ENCODE measurements at regions not wholly inside any gene's neighbourhood (a gene's known extent, or its start where the extent isn't known, plus 50 kb on each side); places are given as distances from the start of the nearest gene placed in this dataset.

- no peaks in the 10 kb centered on the region for H3K36me3 Mint-ChIP-seq (ENCODE audit: low read depth)
- ChIA-PET CTCF (no interaction called here), POLR2A (no interaction called here)
- ATAC-seq (no peak), DNase-seq (no peak)
- H3K4me3 Mint-ChIP-seq: no peak overlapping the region
- no peaks in the 10 kb centered on the region for H3K9me3 Mint-ChIP-seq (ENCODE audit: insufficient read depth)
- H3K27me3 Mint-ChIP-seq (ENCODE audit: low read depth): no peaks in the 10 kb centered on the region
- no peak overlapping the region for H3K27ac Mint-ChIP-seq
- no peaks in the 10 kb centered on the region for H3K4me1 Mint-ChIP-seq (ENCODE audit: low read depth)
Measured at GRCh38 chr12:93173178-93173957, 204.4 kb upstream of the NUDT4 start.

DNA sequence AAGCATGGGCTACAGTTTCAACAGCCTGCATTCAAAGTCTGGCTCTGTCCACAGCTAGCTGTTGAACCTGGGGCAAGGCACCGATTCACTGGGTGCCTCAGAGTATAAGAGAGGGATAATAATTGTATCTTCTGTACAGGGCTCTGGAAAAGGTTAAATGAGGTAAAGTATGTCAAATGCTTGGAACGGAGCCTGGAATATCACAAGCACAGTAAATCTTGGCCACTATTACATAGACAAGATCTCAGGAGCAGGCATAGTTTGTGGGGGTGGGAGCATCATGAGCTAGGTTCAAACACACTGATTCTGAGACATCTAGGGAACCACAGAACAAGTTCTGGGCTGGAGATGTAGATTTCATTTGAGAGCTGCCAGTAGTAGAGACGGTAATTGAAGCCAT, 203.7 kb upstream of the NUDT4 start:
- ChIA-PET CTCF (no interaction called here), POLR2A (no interaction called here)
- Mint-ChIP-seq H3K4me1 (ENCODE audit: low read depth) (no peaks in the 10 kb centered on the region), H3K4me3 (no peak overlapping the region), H3K27ac (no peak overlapping the region), H3K36me3 (ENCODE audit: low read depth) (no peaks in the 10 kb centered on the region), H3K27me3 (ENCODE audit: low read depth) (no peaks in the 10 kb centered on the region), H3K9me3 (ENCODE audit: insufficient read depth) (no peaks in the 10 kb centered on the region)
- DNase-seq: no peak
- no peak for ATAC-seq

GRCh38 chr12:93174473-93174872, 203.3 kb upstream of the NUDT4 start:
- H3K36me3 Mint-ChIP-seq (ENCODE audit: low read depth): no peaks in the 10 kb centered on the region
- DNase-seq (no peak), ATAC-seq (no peak)
- ChIA-PET CTCF (no interaction called here), POLR2A (no interaction called here)
- H3K27ac Mint-ChIP-seq: no peak overlapping the region
- H3K4me3 Mint-ChIP-seq: no peak overlapping the region
- no peaks in the 10 kb centered on the region for H3K4me1 Mint-ChIP-seq (ENCODE audit: low read depth)
- H3K9me3 Mint-ChIP-seq (ENCODE audit: insufficient read depth): no peaks in the 10 kb centered on the region
- H3K27me3 Mint-ChIP-seq (ENCODE audit: low read depth): no peaks in the 10 kb centered on the region

DNA sequence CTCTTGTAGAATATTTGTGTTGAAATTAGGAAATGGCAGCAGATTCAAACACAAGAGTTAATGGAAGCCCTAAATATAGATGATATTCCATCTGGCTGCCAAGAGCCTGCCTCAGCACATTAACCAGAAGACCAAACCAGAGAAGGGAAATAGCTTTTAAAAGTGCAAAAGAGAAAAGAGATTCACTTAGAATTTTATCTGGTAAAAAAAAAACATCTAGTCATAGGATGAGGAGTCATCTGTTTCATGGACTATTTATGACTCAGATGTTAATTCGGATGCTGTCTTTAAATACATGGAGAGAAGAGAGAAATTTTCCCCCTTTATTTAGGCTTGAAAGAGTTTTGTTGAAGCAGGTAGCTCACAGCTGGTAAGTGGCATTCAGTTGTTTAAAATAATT, 201.6 kb upstream of the NUDT4 start:
- no peak overlapping the region for H3K27ac Mint-ChIP-seq
- H3K9me3 Mint-ChIP-seq (ENCODE audit: insufficient read depth): no peaks in the 10 kb centered on the region
- ChIA-PET POLR2A (interaction anchor here (0.6 kb wide), 1 partner anchor 1537 kb away, joined by 3 read pairs; no protein-coding TSS in a partner anchor), CTCF (no interaction called here)
- H3K27me3 Mint-ChIP-seq (ENCODE audit: low read depth): no peaks in the 10 kb centered on the region
- DNase-seq: no peak
- no peaks in the 10 kb centered on the region for H3K36me3 Mint-ChIP-seq (ENCODE audit: low read depth)
- no peak overlapping the region for H3K4me3 Mint-ChIP-seq
- no peaks in the 10 kb centered on the region for H3K4me1 Mint-ChIP-seq (ENCODE audit: low read depth)
- ATAC-seq: no peak

- no peak overlapping the region for H3K4me3 Mint-ChIP-seq
- CTCF ChIA-PET: no interaction called here
- no peaks in the 10 kb centered on the region for H3K4me1 Mint-ChIP-seq (ENCODE audit: low read depth)
- no peak for DNase-seq
- ATAC-seq: no peak
- POLR2A ChIA-PET: interaction anchor here (0.6 kb wide), 1 partner anchor 1538 kb away, joined by 3 read pairs; no protein-coding TSS in a partner anchor
- no peaks in the 10 kb centered on the region for H3K27me3 Mint-ChIP-seq (ENCODE audit: low read depth)
- no peaks in the 10 kb centered on the region for H3K36me3 Mint-ChIP-seq (ENCODE audit: low read depth)
- no peak overlapping the region for H3K27ac Mint-ChIP-seq
- H3K9me3 Mint-ChIP-seq (ENCODE audit: insufficient read depth): no peaks in the 10 kb centered on the region
Measured at GRCh38 chr12:93176610-93177126, 201.1 kb upstream of the NUDT4 start.

DNA sequence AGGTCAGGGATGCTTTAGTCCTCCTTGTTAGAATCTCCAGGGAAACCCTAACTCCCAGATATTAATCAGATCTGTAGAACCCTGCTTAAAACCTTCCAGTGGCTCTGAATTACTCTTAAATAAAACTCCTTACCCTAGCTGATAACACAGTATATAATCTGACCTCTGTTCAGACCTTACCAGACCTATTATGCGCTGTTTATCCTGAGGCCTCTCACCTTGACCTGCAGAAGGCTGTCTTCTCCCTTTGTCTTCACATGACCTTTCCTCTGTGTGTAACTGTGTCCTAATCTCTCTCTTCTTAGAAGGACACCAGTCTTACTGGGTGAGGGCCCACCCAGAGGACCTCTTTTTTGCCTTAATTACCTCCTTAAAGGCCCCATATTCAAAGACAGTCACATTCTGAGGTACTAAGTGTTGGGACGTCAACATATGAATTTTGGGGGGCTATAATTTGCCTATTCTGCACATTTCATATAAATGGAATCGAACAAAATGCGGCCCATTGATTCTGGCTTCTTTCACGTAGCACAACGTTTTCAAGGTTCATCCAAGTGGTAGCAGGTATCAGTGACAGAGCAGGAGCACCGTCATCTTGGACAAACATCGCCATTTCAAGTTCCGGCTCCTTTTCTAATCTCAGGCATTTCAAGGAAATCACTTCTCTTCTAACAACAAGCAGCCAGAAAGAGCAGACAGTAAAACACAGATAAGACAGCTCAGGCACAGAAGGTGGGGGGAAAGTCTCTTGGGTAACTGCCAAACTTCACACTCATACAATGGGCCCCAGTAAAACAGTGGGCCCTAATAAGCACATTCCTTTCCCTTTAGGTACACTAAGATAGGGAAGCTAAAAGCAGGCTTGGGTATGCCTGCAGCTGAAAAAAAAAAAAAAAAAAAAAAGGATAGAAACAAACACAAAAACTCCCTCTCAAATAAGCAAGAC, 200.2 kb upstream of the NUDT4 start:
- Mint-ChIP-seq H3K9me3 (ENCODE audit: insufficient read depth) (no peaks in the 10 kb centered on the region), H3K4me3 (no peak overlapping the region), H3K27ac (no peak overlapping the region), H3K27me3 (ENCODE audit: low read depth) (no peaks in the 10 kb centered on the region), H3K36me3 (ENCODE audit: low read depth) (no peaks in the 10 kb centered on the region), H3K4me1 (ENCODE audit: low read depth) (no peaks in the 10 kb centered on the region)
- no peak for DNase-seq
- POLR2A ChIA-PET: no interaction called here
- CTCF ChIA-PET: no interaction called here
- ATAC-seq: no peak

GRCh38 chr12:93178154-93178878, 199.4 kb upstream of the NUDT4 start:
- ChIA-PET CTCF (interaction anchor here (1.4 kb wide), 1 partner anchor 191 kb away, joined by 3 read pairs; no protein-coding TSS in a partner anchor), POLR2A (no interaction called here)
- no peak overlapping the region for H3K4me3 Mint-ChIP-seq
- no peaks in the 10 kb centered on the region for H3K4me1 Mint-ChIP-seq (ENCODE audit: low read depth)
- DNase-seq (no peak), ATAC-seq (no peak)
- no peaks in the 10 kb centered on the region for H3K9me3 Mint-ChIP-seq (ENCODE audit: insufficient read depth)
- H3K27ac Mint-ChIP-seq: no peak overlapping the region
- H3K36me3 Mint-ChIP-seq (ENCODE audit: low read depth): no peaks in the 10 kb centered on the region
- H3K27me3 Mint-ChIP-seq (ENCODE audit: low read depth): no peaks in the 10 kb centered on the region

GRCh38 chr12:93179792-93180191, 197.9 kb upstream of the NUDT4 start:
- DNase-seq (no peak), ATAC-seq (no peak)
- ChIA-PET CTCF (interaction anchor here (1.4 kb wide), 1 partner anchor 193 kb away, joined by 3 read pairs; no protein-coding TSS in a partner anchor), POLR2A (no interaction called here)
- H3K9me3 Mint-ChIP-seq (ENCODE audit: insufficient read depth): no peaks in the 10 kb centered on the region
- H3K4me3 Mint-ChIP-seq: no peak overlapping the region
- no peaks in the 10 kb centered on the region for H3K27me3 Mint-ChIP-seq (ENCODE audit: low read depth)
- H3K36me3 Mint-ChIP-seq (ENCODE audit: low read depth): peaks cover 9% of the 10 kb centered on the region
- peaks cover 12% of the 10 kb centered on the region for H3K4me1 Mint-ChIP-seq (ENCODE audit: low read depth)
- H3K27ac Mint-ChIP-seq: no peak overlapping the region

GRCh38 chr12:93180566-93180965, 197.2 kb upstream of the NUDT4 start:
- Mint-ChIP-seq H3K27ac (no peak overlapping the region), H3K9me3 (ENCODE audit: insufficient read depth) (no peaks in the 10 kb centered on the region), H3K4me1 (ENCODE audit: low read depth) (peaks cover 19% of the 10 kb centered on the region), H3K36me3 (ENCODE audit: low read depth) (peaks cover 11% of the 10 kb centered on the region), H3K27me3 (ENCODE audit: low read depth) (no peaks in the 10 kb centered on the region), H3K4me3 (no peak overlapping the region)
- no peak for DNase-seq
- no peak for ATAC-seq
- ChIA-PET CTCF (interaction anchor here (1.9 kb wide), 1 partner anchor 82 kb away, joined by 4 read pairs; no protein-coding TSS in a partner anchor), POLR2A (no interaction called here)

- POLR2A ChIA-PET: no interaction called here
Measured at GRCh38 chr12:93181409-93181965, 196.2 kb upstream of the NUDT4 start.

DNA sequence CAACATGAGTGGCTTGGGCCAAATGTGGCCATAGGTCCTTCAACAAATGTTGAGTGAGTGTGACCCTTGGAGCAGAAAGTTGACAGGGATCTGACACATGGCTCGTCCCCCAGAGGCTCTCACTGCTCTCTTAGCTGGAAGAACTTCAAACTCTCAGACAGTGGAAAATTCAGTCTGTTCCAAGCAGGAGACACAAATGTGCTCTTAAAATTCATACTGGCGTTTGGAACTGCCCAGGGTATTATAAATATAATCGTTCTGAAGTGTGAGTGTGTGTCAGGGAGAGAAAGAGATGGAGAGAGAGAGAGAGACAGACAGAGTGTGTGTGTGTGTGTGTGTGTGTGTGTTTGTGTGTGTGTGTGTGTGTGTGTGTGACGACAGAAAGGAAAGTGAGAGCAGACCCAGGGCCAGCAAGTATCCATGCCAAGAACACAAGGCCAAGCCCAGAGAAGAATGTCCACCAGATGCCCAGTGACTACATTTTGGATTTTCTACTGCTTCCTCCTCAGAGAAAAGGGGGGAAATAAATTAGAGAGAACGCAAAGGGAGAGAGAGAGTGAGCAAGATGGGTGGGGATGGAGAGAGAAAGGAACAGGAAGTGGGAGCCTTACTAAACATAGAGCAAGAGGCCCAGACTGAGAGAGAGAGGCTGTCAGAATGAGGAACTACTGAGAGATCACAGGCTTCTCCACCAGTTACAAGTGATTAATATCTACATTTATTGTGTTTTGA, 193.6 kb upstream of the NUDT4 start:
- no peaks in the 10 kb centered on the region for H3K27me3 Mint-ChIP-seq (ENCODE audit: low read depth)
- H3K36me3 Mint-ChIP-seq (ENCODE audit: low read depth): peaks cover 11% of the 10 kb centered on the region
- peaks cover 19% of the 10 kb centered on the region for H3K4me1 Mint-ChIP-seq (ENCODE audit: low read depth)
- no peaks in the 10 kb centered on the region for H3K9me3 Mint-ChIP-seq (ENCODE audit: insufficient read depth)
- ATAC-seq (peak; percentile 69), DNase-seq (peak; percentile 26)
- ChIA-PET POLR2A (no interaction called here), CTCF (interaction anchor here (2.1 kb wide), 1 partner anchor 197 kb away, joined by 6 read pairs; no protein-coding TSS in a partner anchor)
- peak overlapping the region; percentile 89 for H3K27ac Mint-ChIP-seq
- no peak overlapping the region for H3K4me3 Mint-ChIP-seq

More at GRCh38 chr12:93181409-93181965, 196.2 kb upstream of the NUDT4 start:
- CTCF ChIA-PET: interaction anchor here (1.9 kb wide), 1 partner anchor 83 kb away, joined by 4 read pairs; no protein-coding TSS in a partner anchor
- Mint-ChIP-seq H3K27me3 (ENCODE audit: low read depth) (no peaks in the 10 kb centered on the region), H3K9me3 (ENCODE audit: insufficient read depth) (no peaks in the 10 kb centered on the region), H3K27ac (no peak overlapping the region), H3K4me3 (no peak overlapping the region), H3K4me1 (ENCODE audit: low read depth) (peaks cover 19% of the 10 kb centered on the region), H3K36me3 (ENCODE audit: low read depth) (peaks cover 11% of the 10 kb centered on the region)
- ATAC-seq (no peak), DNase-seq (no peak)
